Stimulated activated CD4-positive, alpha-beta T cell treated with anti-CD3 and anti-CD28 coated beads, Interleukin-4, amount 100 ng/mL, for 24 hours (primary cell): ENCODE measurements at regions not wholly inside any gene's neighbourhood (a gene's known extent, or its start where the extent isn't known, plus 50 kb on each side); places are given as distances from the start of the nearest gene placed in this dataset.

Experiments used
- DNase-seq: peaks from one replicate; pipeline ENCODE4 v3.0.0-alpha.2; 2020

DNA sequence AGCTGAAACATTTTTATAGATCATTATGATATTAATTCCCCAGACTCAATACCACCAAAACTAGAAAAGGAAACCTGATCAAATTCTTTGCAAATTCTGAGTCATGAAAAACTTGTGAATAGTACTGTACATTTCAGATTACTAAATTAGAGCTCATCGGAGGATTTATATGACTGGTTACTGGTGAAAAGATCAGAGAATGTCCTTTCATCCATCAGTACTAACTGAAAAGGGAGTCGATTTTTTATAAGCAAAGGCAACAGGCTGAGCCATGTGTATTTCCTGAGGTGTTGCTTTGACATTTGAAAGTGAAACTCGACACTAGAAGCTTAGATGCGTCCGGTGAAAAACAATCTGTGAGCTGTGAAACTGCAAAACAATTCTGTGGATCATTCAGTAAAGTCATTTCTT, 155.7 kb downstream of the TNFSF18 start:
- DNase-seq, result peak; percentile 44

DNA sequence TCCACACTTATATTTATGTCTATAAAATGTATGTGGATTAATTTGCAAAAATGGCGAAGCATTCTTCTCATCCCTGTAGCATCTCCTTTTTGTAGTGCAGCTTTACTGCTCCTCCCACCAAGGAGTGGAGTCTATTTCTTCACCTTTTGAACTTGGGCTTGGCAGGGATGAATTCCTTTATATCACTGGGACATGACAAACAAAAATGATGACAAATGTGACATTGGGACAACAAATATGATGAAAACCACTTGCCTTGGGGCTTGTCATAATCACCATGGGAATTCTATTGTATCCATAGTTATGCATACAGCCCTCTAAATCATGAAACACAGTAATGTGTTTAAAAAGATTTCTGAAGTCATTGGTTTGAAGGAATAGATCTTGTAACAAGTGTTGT, 155.0 kb downstream of the TNFSF18 start:
- DNase-seq, result no peak

DNA sequence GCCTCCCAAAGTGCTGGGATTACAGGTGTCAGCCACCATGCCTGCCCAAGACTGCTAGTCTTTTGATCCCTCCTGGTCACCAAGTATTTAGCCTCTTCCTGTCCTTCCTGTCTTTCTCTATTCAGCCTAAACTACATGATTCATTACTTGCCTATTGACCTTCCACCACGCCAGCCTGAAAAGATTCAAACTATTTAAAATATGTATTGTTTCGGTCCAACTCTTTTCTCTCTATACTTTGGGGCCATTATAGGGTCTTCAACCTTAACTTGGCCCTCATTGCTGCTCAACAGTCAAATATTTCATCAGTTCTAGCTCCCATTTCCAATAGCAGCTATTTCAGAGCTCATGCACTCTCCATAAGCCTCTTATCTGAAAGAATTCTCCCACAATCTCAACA, 153.0 kb downstream of the TNFSF18 start:
- no peak for DNase-seq

DNA sequence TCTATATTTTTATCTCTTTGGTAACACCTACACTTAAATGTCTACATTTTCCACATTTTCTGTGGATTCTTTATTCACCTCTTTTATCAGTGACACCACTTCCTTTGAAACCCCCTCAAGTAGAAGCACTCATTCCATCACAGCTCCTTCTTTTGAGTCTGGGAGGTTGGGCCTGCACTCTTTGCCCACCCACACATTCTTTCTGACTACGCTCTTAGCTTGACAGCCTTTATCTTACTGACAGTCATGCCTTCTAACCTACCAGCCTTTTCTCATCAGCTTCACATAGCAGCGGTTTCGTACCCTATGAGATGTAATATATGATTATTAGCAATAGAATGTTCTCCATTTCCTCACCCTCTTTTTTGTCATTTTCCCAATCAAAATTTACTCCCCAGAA, 151.9 kb downstream of the TNFSF18 start:
- peak; percentile 11 for DNase-seq

DNA sequence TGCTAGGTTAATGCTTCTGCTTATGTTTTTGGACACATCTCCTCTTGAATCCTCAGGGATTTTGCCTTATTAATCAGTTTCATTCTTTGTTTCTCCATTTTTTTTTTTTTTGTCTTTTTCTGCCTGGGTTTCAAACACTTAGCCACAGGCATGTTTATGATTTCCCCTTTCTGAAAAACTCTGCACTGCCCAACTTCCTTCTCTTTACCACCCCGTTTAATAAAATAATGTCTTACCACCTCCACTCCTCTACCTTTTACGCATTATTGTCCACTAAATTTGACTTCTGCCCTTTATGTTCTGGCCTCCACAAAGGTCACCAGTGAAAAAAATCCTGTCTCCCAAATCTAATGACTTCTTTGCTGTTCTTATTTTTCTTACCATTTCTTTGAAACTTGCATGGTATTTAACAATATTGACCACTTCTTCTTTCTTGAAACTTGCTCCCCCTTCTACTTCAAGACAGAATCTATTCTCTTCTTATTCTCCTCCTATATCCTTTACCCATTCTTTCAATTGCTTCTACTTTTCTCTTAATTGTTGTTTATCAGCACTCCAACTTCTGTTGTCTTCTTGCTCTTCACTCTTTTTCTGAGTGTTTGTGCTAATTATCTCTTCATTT, 150.3 kb downstream of the TNFSF18 start:
- DNase-seq, result no peak

DNA sequence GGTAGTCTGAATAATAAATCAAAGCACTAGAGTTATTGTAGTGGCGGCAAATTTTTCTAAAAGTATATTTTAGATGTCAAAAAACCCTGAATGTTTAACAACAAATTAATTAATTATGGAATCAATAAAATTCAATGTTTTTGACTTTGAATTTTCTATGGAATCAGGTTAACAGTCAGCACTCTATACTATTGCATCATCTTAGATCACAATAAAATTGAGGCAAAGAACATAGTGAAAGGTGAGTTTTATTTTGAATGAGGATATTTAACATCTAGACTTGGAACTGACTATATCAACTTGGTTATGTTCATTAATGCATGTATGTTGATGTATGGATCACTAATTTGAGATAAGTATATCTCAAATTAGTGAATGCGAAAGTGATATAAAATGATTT, 148.5 kb downstream of the TNFSF18 start:
- no peak for DNase-seq

DNA sequence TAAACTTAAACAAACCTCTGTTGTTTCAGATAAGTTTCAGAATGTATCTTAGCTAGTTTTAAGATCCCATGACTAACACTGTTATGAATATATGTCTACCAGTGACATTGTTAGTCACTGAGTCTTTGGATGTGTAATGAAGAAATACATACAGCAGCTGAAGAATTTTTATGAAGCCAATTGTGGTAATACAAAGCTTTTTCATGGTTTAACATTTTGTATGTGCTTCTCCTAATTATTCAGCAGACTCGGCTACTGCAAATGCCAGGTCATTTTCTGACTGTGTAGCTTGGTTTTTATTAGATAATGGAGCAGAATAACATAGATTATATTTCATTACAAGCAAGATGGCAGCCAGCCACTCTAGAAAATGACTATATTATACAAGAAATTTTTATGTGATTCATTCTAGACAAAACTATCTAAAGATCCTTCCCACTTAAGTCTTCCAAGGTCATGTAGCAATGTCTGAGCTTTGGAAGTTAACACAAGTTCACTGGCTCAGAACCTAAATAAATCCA, 147.8 kb downstream of the TNFSF18 start:
- no peak for DNase-seq

DNA sequence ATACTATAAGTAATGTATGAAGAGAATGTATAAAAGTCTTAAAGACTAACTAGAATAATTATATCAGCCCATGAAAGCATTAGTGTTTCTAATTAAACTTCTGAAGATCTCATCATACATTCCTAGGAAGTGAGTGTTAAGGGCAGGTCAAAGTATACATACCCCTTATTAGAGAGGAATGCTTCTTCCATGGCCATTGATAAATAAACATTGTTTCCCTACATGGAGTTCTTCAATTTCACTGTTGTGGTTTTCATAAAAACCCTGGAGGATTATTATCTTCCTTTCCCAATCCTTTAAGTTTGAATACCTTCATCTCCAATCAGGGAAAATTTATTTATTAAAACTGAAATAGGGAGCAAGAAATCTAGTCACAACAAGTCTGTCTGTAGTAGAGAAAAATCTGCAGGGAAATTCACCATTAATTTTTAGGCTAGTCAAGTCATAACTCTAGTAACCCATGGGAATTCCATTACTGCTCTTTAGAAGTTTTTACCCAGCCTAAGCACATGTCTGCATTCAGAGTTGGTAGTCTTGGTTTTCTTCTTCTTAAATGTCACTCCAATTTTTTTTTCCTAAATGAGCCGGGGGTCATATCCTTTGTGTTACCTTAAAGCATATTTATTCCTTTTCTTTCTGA, 147.0 kb downstream of the TNFSF18 start:
- no peak for DNase-seq

DNA sequence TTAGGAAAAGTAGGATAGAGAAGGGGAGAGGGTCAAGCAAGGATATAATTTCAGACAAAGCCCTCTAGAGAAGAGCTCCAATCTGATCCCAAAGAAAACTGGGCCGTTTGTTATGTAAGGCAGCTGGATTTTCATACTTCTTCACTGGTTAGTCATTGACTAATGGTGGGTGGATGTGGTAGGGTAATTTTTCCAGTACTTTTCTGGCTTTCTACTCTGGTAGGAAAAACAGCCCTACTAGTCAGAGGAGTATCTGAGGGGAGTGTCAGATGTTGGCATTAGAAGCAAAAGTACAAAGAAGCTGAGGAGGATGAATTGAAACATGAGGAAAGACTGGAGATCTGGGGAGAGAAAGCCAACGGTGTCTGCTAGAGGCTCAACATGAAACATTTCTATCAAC, 145.3 kb downstream of the TNFSF18 start:
- DNase-seq, result no peak

DNA sequence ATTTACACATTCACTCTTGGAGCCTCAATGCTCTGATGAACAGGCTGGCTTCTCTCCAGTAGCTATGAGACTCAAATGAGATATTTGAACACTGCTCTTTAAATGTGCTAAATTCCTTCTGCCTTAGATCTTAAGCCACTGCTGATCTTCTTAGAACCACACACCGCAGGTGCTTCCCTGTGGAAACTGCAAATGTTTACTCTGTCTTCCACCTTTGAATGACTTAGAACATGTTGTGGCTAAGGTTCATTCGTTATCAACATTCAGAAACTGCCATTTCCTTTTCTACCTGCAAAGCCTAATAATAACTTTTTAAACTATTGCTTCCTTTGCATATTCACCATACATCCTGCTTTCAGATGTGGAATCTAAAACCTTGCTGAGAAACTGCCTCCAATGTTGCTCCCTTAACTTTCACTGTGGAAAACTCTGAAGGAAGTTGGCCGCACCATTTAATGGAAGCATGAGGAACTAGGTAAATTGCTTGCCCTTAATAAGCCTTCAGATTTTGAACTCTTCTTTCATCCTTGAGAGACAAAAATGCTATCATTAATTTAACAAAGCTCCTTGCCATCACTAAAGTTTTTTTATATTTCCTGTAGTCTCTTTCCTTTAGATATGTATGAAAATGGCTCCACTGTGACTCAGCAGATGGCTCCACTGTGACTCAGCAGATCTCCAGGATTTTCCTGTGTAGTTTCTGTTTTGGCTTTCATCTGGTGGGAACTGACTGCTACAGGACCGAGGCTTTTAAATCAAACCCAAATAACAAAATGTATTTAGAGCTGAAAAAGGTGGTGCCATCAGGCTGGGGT, 143.8 kb downstream of the TNFSF18 start:
- peak; percentile 9 for DNase-seq

DNA sequence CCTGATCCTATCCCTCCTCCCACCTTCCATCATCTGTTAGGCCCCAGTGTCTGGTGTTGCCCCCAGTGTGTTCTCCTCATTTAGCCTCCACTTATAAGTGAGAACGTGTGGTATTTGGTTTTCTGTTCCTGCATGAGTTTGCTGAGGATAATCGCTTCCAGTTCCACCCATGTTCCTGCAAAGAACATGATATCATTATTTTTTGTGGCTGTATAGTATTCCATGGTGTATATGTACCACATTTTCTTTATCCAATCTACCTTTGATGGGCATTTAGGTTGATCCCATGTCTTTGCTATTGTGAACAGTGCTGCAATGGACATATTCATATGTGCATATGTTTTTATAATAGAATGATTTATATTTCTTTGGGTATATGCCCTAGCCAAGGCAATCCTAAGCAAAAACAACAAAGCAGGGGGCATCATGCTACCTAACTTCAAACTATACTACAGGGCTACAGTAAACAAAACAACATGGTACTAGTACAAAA, 142.9 kb downstream of the TNFSF18 start:
- no peak for DNase-seq

DNA sequence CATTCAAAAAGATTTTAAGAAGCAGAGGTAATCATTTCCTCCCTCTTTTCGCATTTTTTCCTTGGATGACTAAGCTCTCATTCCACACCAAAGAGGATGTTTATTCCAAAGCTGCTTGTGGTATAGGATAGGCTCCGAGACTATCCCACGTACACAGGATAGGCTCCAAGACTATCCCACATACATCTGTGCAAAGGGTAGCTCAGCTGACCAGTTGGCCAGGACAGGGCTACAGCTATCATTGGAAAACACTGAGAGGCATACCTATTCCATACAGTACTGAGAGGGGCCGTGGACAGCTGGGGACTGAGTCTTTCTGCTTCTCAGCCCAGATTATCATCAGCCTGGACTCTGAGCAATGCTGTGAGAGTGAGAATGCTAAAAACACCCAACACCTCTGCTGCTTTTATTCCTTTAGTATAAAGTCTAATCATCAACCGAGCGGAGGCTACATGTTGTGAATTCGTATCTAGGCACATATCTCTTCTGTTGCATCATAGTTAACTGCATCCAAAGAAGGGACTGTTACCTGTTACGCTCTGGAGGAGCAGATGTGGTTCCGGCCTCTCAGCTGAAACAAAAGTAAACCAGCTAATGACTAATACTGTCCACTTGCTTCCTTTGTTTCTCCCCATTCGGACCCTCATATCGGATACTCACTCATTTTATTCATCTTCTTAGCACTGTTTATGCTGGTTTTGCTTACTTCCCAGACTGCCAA, 141.0 kb downstream of the TNFSF18 start:
- no peak for DNase-seq

DNA sequence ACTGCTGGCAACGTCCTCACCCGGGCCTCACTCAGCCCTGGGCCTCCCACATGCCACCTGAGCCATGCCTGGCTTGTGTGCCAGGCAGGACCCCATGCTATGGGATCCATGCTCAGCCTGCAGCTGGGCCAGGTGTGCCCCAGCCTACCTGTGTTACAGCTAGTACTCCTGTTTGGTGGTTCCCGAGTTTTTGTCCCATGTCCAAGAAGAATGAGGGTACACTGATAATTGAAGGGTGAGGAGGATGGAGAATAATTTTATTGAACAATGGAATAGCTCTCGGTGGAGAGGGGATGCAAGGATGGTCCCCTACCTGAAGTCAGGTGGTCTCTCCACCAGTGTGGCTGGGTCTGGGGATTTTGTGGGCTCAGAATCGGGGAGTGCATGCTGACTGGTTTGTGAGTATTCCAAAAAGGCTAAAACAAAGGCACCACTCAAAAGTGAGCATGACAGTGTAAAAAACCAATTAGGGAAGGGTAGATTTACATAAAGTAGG, 137.9 kb downstream of the TNFSF18 start:
- DNase-seq, result no peak

DNA sequence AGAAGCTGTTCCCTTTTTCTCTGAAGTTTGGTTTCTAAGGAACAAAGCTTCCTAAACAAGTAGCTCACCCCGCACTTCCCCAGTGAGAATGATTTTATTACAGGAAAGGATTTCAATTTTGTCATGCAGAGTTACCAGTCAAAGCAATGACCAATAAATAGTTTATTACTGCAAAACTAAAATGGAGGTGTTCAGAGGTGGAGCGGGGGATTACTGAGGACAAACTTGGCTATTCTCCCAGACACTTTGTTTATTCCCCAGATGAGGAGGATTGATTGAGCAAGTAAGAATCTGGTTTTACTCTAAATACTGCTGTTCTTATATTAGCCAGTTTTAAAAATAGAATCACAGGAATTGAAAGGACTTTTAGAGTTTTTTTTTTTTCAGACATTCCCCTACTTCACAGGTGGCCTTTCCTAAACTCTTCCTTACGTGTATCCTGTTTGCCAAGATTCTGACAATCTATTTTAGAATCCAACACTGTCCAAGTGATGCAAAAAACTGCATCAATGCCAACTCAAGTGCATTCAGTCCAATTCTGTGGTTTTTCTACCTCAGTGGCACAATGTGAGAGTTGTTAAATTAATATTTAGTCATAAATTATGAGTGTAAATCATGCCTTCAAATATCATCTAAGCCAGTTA, 136.1 kb downstream of the TNFSF18 start:
- no peak for DNase-seq

DNA sequence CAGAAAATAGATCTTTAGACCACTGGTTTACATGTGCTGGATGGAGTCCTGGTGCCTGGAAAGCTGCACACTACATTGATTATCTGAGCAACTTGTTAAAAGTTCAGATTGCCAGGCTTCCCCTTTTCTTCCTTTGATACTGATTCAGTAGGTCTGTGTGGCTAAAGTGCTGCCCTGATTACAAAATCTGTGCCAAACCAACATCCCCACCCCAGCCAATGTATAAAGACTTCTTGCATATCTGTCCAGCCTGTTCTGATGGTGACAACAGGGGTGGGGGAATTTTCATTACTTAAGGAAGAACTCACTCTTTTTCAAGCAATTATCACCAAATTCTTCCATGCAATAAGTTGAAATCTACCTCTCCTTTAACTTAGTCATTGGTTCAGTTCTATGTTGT, 135.5 kb downstream of the TNFSF18 start:
- no peak for DNase-seq

DNA sequence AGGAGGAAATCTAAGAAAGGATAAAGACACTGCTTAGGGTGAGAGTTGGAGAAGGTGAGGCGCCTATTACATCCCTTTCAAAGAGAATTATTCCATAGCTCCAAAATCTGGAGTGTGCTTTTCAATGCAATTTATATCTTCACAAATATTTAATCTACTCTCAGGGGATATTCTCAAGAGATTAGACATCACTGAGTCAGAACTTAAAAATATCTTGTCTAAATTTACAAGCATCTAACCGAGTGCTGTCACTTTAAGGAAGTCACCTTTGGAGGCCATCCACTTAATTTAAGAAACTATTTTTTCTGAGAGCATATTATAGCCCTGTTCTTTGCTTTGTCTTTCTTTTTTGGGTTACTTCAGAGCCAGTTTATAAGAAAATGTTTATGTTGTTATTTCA, 134.6 kb downstream of the TNFSF18 start:
- no peak for DNase-seq

DNA sequence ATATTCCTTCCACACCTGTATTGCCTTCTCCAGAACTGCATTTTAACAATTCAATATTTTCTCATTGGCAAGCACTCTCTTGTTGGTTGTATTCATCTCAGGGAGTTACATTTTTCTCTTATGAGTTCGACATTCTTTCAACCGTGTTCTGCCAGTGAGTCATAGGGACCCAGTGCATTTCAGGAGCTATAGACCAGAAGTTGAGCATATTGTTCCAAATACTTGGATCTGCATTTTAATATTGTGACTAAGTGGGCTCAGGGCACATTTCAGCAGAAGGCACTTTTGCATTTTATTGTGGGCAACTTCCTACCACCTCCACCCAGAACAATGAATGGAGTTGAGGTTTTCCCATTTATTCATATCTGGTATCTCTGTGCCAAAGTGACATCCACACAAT, 132.8 kb downstream of the TNFSF18 start:
- no peak for DNase-seq

DNA sequence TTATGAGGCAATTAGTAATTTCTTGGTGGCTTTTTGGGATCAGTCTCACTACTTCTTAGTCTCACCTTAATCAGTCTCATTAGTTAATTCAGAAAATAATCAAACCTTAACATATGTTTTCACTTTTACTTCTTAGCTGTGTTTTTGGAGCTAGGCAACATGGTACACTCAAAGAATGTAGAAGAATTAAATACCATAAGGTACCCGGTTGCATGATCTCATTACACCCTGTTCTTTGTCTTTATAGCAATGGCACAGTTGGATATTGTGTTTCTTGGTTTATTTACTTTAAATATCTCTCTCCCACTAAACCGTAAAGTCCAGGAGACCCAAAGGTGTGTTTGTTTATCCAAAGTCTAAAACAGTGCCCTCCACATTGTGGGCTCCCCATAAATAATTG, 132.3 kb downstream of the TNFSF18 start:
- no peak for DNase-seq

DNA sequence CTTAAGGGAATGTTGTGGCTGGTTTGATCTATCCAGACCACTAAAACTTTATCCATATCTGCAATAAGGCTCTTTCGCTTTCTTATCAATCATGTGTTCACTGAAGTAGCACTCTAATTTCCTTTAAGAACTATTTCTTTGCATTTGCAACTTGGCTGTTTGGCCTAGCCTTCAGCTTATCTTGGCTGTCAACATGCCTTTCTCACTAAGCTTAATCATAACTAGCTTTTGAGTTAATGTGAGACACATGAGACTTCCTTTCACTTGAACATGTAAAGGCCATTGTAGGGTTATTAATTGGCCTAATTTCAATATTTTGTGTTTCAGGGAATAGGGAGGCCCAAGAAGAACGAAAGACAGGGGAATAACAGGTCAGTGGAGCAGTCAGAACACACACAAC, 124.7 kb downstream of the TNFSF18 start:
- no peak for DNase-seq

DNA sequence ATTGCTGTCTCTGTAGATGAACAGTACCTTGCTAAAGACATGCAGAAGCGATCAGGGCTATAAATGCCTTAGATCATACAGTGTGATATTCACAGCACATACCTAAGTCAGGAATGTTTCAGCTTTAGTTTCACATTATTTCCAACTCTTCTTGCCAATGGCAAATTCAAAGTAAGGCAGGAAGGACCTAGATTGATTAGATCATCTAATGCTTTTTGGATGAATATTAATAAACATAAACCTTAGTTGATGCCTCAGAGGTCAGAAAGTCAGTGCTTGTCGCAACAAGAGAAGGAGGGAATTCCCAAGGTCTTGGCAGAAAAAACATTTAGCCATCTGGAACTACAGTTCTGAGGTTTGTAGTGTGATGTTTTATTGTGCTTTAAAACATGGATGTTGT, 122.3 kb downstream of the TNFSF18 start:
- no peak for DNase-seq

DNA sequence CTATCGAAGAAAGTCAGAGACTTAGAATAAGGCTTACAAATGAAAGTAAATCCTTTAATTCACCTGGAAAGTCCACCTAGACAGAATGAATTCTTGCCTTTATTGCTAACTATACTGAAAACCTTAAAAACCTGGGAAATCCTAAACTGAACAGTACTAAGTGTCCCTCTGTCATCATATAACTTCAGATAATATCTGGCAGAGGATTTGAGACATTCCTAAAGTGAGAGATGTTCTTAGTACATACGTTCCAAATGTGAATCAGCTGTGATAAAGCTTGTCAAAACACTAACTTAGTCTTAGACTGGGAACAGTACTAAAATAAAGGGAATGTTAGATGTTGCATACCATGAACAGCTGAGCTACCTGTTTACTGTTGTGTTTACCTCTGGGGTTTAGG, 121.7 kb downstream of the TNFSF18 start:
- DNase-seq, result no peak

DNA sequence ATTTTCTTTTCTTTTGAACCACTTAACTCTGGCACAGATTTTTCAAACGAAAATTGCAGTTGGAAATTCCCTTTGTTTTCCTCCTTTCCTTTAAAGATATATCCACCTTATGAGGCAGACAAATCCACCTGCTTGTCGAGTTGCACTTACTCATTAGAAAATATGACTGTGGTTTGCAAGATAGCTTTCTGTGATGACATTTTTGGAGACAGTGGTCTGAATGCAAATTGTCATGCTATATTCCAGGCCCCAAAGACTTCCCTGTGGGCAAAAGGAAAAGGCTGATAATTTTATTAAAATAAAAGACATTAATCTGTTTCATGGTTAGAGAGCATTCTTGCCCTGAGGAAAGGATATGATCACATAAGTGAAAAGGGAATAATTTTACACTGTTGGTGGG, 120.6 kb downstream of the TNFSF18 start:
- no peak for DNase-seq

DNA sequence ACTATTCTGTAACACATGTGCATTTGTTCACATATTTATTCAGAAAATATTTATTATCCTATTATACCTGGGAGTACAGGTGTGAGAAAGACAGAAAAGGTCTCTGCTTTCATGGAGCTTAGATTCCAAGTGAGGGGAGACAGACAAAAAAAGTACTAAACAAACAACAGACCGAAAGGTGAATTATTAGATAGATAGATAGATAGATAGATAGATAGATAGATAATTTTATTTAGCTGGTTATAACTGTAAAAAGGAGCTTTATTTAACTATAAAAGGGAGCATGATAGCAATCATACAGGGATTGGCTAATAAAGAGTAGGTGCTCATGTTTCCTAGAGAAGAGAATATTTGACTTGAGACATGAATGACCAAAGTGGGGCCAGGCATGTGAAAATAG, 119.4 kb downstream of the TNFSF18 start:
- no peak for DNase-seq
